Kidney tubule cell (primary cell): ENCODE measurements at regions not wholly inside any gene's neighbourhood (a gene's known extent, or its start where the extent isn't known, plus 50 kb on each side); places are given as distances from the start of the nearest gene placed in this dataset.
"Not testable (repeated sequence)": the region's sequence is repeated elsewhere in the genome, so short reads cannot be mapped to it uniquely, and the experiment has no call there.

ENCODE experiments used
- DNase-seq: peaks from one replicate; pipeline ENCODE4 v3.0.0-alpha.2; 2018; ENCODE audit warnings: low spot score

DNA sequence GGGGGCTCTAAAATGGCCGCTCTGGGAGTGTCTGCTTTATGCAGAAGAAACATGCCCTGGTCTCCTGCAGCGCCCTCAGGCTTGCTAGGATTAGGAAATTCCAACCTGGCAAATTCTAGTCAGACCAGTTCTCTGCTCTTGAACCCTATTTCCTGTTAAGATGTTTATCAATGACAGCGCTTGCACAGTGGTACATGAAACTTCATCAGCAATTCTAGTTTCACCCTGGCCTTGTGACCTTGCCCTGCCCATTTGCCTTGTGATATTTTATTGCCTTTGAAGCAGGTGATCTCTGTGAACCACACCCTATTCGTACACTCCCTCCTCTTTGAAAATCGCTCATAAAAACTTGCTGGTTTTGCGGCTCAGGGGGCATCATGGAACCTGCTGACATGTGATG, 1184.0 kb downstream of the JRKL start:
- peak; percentile 45 for DNase-seq

GRCh38 chr11:97574976-97575665, 1185.3 kb downstream of the JRKL start:
- peak; percentile 27 for DNase-seq

DNA sequence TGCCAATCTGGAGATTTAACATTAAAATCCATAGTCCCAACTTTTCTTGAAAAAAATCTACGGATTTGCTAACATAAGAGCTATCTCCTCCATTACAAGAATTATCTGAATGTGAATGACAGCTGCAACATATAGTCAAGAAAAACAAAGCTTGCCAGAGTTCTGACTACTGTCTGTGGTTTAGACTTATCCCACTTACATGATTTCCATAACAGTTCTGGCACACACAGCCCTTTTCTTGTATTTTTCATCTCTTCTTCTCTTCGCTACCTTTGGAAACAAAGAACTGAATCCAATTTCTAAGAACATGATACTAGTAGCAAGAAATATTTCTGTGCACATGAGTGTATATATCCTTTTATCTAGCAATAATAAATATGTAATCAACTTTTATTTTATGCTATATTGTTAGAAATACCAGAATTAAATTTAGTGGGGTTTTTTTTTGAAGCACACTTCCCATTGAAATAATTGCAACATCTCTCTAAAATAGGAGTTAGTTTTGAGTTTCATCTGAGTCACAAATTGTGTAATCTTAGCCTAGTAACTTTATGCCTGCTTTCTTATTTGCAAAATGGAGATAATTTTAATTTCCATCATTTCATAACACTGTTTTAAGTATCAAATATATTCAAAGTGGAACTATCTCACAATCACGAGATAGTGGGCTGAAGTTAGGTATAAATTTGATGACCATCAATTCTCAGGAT, 1217.6 kb downstream of the JRKL start:
- DNase-seq: no peak

GRCh38 chr11:97610000-97610399, 1220.2 kb downstream of the JRKL start:
- DNase-seq: no peak

DNA sequence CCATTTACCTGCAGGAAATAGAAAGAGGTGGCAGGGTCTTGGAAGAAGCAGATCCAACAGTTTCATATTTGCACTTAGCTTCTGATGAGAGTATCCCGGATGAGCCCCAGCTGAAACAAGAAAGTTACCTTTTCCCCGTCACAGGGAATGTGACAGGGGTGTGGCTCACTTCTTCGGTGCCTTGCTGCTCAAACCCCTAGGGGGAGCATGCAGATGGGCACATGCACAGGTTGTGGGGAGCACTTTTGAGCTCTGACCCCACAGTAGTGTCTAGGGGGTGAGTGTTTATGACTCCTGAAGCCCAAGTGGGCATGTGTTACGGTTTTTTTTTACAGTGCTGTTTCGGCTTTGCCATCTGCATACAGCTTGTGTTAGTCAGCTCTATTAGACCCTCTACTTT, 1221.0 kb downstream of the JRKL start:
- no peak for DNase-seq

GRCh38 chr11:97611345-97611744, 1221.5 kb downstream of the JRKL start:
- DNase-seq: no peak

DNA sequence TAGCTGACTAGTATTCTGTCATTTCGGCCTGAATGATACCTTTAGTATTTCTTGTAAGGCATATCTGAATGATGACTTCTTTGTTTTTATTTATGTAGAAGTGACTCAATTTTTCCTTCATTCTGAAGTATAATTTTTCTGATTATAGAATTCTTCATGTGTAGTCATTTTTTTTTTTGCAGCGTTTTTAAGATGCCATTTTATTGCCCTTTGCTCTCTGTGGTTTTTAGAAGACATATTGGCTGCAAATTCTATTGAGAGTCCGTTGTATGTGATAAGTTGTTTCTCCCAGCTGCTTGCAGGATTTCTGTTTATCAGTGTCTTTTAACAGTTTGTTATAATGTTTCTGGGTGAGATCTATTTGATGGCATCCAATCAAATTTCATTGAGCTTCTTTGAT, 1224.8 kb downstream of the JRKL start:
- no peak for DNase-seq

DNA sequence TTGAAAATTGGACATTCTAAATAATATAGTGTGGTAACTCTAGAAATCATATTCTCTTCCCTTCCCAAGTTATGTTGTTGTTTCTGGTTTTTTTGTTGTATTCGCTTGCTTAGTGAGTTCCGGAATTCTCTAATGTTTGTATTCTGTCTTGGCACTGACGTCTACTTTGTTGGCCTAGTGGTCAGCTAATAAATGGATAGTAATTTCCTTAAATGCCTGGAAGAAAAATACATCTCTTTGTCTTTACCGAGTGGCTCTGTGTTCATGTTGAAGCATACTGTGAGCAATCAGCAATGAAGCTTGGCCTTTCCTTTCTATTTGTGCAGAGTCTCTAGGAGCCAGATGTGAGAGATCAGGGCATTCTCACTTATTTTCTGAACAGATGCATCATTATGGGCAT, 1225.7 kb downstream of the JRKL start:
- DNase-seq: no peak

DNA sequence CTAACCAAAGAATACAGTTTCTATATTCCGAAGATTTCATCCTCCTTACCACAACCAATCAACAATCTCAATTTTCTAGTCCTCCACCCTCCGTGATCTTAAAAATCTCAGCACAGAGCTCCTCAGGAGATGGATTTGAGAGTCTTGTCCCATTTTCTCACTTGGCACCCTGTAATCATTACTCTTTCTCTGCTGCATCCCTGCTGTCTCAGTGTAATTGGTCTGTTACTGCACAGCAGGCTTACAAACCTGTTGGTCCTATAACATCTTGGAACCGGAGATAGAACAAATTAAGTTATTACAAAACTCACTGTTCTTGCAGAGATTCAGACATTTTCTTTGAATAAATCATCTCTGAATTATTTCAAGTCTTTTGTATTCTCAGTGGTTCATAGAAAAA, 1227.2 kb downstream of the JRKL start:
- DNase-seq: no peak

DNA sequence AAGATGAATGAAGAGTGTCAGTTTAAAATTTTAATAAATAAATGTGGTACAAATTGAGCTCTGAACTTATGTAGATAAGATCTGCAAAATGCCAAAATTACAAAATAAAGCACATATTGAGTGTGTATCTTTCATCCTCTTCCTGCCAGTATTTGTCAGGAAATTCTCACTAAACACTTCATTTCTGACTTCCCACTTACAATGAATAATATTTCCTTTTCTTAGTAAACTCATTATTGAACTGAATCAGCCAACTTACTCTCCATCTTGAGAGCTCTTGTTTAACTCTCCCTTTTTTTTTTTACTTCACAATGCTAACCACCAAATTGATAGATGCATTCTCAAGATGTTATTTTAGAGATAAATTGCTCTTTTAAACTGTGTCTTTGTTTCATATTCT, 1230.2 kb downstream of the JRKL start:
- DNase-seq: no peak

DNA sequence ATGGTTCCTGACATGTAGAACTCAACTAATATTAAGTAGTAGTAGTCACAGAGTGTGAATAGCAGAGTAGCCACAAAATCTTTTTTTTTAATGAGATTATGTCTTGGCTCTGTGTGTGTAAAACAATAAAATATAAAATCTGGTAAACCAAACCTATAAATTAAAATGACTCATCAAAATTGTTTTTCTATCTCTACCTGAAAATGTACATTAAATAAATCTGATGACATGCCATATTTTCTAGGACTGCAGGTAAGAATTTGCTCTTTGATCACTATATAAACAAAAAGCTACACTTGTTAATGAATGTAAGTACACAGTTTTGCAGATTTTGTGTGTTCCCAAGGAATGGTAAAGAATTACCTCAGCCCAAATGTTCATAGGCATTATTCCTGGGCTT, 1231.5 kb downstream of the JRKL start:
- no peak for DNase-seq

DNA sequence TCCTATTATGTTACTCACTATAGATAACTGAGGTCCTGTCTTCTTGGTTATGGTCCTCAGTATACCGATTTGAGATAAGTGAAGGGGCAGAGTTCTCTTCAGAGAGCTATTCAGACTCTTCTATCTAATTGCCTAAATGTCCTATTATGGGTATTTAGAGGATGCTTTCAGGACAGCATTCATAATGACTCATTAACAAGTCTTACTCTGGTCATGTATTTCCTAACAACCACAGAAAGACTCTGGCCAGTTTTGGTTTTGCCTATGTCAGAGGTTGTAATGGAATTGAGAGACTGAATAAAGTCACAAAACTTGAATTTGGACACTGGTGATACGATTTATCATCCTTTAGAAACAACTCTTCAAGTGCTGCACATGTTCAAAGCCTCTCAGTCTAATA, 1233.0 kb downstream of the JRKL start:
- DNase-seq: no peak

DNA sequence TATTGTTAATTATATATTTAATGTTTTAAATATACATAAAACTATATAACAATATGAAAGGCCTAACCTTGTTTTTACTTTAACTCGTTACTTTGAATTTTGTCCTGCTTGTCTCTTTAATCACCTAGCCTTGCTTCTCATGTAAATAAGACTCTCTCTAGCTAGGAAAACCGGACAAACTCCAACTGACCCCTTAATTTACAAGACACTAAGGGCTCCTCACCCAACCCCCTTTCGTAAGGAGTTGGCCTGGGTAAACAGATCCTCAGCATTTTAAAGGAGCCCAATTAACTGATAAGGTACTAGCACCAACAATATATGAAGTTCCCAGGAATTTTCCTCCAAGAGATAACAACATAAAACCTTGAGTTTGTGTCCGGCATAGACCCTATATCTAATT, 1246.9 kb downstream of the JRKL start:
- not testable (repeated sequence) for DNase-seq

DNA sequence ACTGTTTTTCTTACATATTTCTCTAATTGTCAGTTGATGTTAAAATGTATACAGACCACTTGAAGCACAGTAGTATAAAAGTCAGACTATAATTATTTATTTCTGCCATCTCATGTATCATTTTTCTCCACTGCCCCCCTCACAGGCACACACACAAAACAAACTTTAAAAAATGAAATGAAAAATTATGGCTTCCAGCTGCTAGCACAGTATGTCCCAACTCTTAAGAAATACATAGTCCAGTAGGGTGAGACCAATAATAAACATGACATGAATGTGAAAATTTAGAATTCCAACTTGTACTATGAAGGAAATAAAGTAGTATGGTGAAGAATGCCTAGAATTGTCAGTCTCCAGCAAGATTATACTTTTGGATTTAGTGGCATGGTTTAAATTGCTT, 1247.9 kb downstream of the JRKL start:
- no peak for DNase-seq

DNA sequence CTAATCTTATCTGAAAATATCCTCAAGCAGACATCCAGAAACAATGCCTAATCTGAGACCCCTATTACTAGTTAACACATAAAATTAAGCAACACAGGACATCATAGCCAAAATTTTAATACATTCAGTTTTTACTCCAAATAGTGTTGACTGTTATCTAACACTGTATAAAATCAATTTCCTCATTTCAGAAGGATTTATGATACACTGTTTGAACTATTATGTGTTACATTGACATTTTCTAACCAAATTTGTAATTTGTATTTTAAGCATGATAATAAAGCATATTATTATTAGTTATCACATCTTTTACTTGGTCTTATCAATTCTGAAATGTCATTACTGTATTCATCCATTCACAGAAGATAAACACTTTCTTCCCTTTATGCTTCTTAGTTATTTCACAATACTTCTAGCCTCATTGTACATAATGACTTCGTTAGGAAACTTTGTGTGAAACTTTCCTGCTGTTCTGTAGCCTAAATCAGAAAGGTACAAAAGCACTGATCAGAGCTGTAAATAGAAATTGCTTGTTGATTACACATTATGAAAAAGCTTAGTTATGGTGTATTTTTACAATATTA, 1248.9 kb downstream of the JRKL start:
- no peak for DNase-seq

DNA sequence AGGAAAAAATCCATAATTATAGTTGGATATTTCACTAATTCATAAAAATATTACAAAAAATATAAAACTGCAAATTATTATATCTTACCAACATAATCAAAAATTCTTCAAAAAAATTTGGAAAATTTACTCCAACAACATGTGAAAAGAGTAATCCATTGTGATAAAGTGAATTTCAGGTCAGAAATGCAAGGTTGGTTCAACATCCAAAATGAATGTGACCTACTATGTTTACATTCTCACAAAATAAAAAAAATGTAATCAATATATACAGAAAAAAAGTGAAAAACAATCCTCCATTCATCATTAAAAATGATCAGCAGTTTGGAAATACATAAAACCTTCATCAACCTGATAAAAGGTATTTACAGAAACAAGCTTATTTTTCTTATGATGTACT, 1252.2 kb downstream of the JRKL start:
- DNase-seq: no peak

GRCh38 chr11:97645736-97646135, 1255.9 kb downstream of the JRKL start:
- DNase-seq: no peak

GRCh38 chr11:97656356-97656755, 1266.5 kb downstream of the JRKL start:
- no peak for DNase-seq

- no peak for DNase-seq
Observed at GRCh38 chr11:97657852-97658251, 1268.0 kb downstream of the JRKL start.

GRCh38 chr11:97667057-97667456, 1277.2 kb downstream of the JRKL start:
- no peak for DNase-seq

DNA sequence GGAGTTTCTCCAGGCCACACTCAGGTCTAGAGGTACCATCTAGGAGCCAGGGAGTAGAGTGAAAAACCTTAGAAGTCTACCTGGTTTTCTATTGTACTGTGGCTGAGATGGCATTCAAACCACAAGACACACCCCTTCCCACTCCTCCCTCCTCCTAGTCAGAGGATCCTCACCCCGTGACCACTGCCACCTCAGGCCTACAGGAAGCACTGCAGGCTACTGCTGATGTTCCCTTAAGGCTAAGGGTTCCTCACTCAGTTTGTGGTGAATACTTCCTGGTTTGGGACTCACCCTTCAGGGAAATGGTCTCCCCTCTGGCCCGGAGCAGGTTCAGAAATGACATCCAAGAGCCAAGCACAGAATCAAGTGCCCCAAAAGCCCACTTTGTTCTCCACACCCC, 1293.9 kb downstream of the JRKL start:
- peak; percentile 44 for DNase-seq

GRCh38 chr11:97684486-97685439, 1295.0 kb downstream of the JRKL start:
- DNase-seq: no peak
